B cell (primary cell): ENCODE measurements at regions not wholly inside any gene's neighbourhood (a gene's known extent, or its start where the extent isn't known, plus 50 kb on each side); places are given as distances from the start of the nearest gene placed in this dataset.

Experiments used
- ATAC-seq: fragments of 200-7000 bp; cut with Tn5 transposase; one replicate; pipeline ENCODE4 v1.10.0; 2021; ENCODE audit warnings: low read depth, mild to moderate bottlenecking, moderate number of reproducible peaks, moderate library complexity
- CTCF ChIA-PET: fragments of 350-600 bp; sonication (Branson Sonifier 250); formaldehyde crosslinking; loops from one replicate; lab custom pipeline; 2021; ENCODE audit warnings: antibody characterized with exemption, inconsistent platforms; lab: Charles Lee
- POLR2A ChIA-PET: fragments of 350-600 bp; sonication (Branson Sonifier 250); formaldehyde crosslinking; loops from one replicate; lab custom pipeline; 2021; ENCODE audit warnings: antibody characterized with exemption; lab: Charles Lee
- DNase-seq: peaks from one replicate; pipeline ENCODE4 v3.0.0; 2013
- H2AFZ ChIP-seq: 2 replicates; pipeline ENCODE4 v1.6.1; 2012; ENCODE audit warnings: mild to moderate bottlenecking, low read depth, low read length; ENCODE audit not compliant: insufficient read depth, poor library complexity, severe bottlenecking
- H3K27ac ChIP-seq, 2 donors: 1 replicate in 1 of 2; 2 replicates in 1 of 2; pipeline ENCODE4 v1.5.1; 2012 to 2013; ENCODE audit warnings: low read length in 2 of 2, mild to moderate bottlenecking in 2 of 2, moderate library complexity in 1 of 2
- H3K27me3 ChIP-seq, 4 experiments: fragments of 200-600 bp in 1 of 4; sonication (generic) in 1 of 4; replicated peaks in 1 of 4; 1 replicate in 2 of 4; 2 replicates in 2 of 4; pipeline versions ENCODE4 v1.6.1 to v1.7.0; 2013 to 2016; ENCODE audit warnings: low read length in 3 of 4, mild to moderate bottlenecking in 2 of 4, mixed read lengths in 1 of 4, moderate library complexity in 1 of 4; ENCODE audit not compliant: insufficient read depth in 4 of 4, control insufficient read depth in 3 of 4; ENCODE audit errors: control extremely low read depth in 1 of 4
- H3K36me3 ChIP-seq, 2 experiments: replicated peaks in 1 of 2; 1 replicate in 1 of 2; 2 replicates in 1 of 2; pipeline versions ENCODE4 v1.6.1 to v1.7.1; 2013; ENCODE audit warnings: low read length in 1 of 2; ENCODE audit not compliant: insufficient read depth in 2 of 2, control insufficient read depth in 1 of 2; ENCODE audit errors: control extremely low read depth in 1 of 2, extremely low read depth in 1 of 2
- H3K4me1 ChIP-seq, 2 donors: fragments of 200-600 bp in 1 of 2; sonication (generic) in 1 of 2; 1 replicate in 1 of 2; 2 replicates in 1 of 2; pipeline versions ENCODE4 v1.5.1 to v1.6.1; 2013 to 2017; ENCODE audit warnings: low read length in 2 of 2; ENCODE audit not compliant: control insufficient read depth in 2 of 2, insufficient read depth in 2 of 2
- H3K4me2 ChIP-seq: replicated peaks from 2 replicates; pipeline ENCODE3; 2012; ENCODE audit warnings: mild to moderate bottlenecking, low read depth, low read length; ENCODE audit not compliant: poor library complexity, severe bottlenecking
- H3K4me3 ChIP-seq, 5 experiments: fragments of 200-600 bp in 1 of 5; sonication (generic) in 1 of 5; 1 replicate in 3 of 5; 2 replicates in 2 of 5; pipeline versions ENCODE4 v1.5.1 to v1.7.0; 2011 to 2016; ENCODE audit warnings: low read length in 4 of 5, mild to moderate bottlenecking in 4 of 5, low read depth in 2 of 5, control low read depth in 1 of 5, moderate library complexity in 1 of 5; ENCODE audit not compliant: insufficient read depth in 1 of 5; ENCODE audit errors: control extremely low read depth in 1 of 5, extremely low read depth in 1 of 5
- H3K79me2 ChIP-seq: fragments of 200-600 bp; sonication (generic); one replicate; pipeline ENCODE4 v1.6.0; 2016; ENCODE audit warnings: low read length; ENCODE audit not compliant: control insufficient read depth, insufficient read depth
- H3K9ac ChIP-seq: fragments of 200-600 bp; sonication (generic); 2 replicates; pipeline ENCODE4 v1.6.1; 2017; ENCODE audit warnings: mild to moderate bottlenecking, low read length, moderate library complexity
- H3K9me3 ChIP-seq, 3 donors: one replicate each; pipeline versions ENCODE4 v1.6.1 to v1.7.1; 2013; ENCODE audit warnings: low read length in 2 of 3; ENCODE audit not compliant: control insufficient read depth in 2 of 3, insufficient read depth in 1 of 3; ENCODE audit errors: control extremely low read depth in 1 of 3
- H4K20me1 ChIP-seq: 2 replicates; pipeline ENCODE4 v1.6.0; 2012; ENCODE audit warnings: mild to moderate bottlenecking, low read length; ENCODE audit not compliant: insufficient read depth, control insufficient read depth, poor library complexity, severe bottlenecking
- H3K27ac Mint-ChIP-seq: one replicate; pipeline ENCODE4 v1.8.0; 2021; ENCODE audit warnings: mixed read lengths
- H3K27me3 Mint-ChIP-seq: one replicate; pipeline ENCODE4 v1.8.0; 2021; ENCODE audit warnings: mixed read lengths
- H3K4me1 Mint-ChIP-seq: one replicate; pipeline ENCODE4 v1.8.0; 2021; ENCODE audit warnings: mixed read lengths
- H3K4me3 Mint-ChIP-seq: one replicate; pipeline ENCODE4 v1.8.0; 2021; ENCODE audit warnings: mixed read lengths
- H3K9me3 Mint-ChIP-seq: one replicate; pipeline ENCODE4 v1.8.0; 2022; ENCODE audit warnings: mixed read lengths; ENCODE audit not compliant: insufficient read depth
- CTCF ChIP-seq: fragments of 200-600 bp; IDR thresholded peaks from one replicate; pipeline ENCODE4 v1.8.0; 2022; ENCODE audit warnings: antibody characterized with exemption, mild to moderate bottlenecking
- EZH2 ChIP-seq: IDR thresholded peaks from 2 replicates; pipeline ENCODE4 v1.6.1; 2012; ENCODE audit warnings: borderline replicate concordance, low read depth, mild to moderate bottlenecking, moderate library complexity, low read length; ENCODE audit not compliant: insufficient read depth, poor library complexity, severe bottlenecking
- WGBS: methylation state at CpG from one replicate; pipeline ENCODE4 v1.1.5; 2013; ENCODE audit warnings: missing lambda C conversion rate; ENCODE audit not compliant: insufficient coverage; 5-methylcytosine and 5-hydroxymethylcytosine counted together
- intact Hi-C: fragments of 100-400 bp; cut with micrococcal nuclease; formaldehyde crosslinking; loops from one replicate; pipeline ENCODE4 v1.10.0; 2022

DNA sequence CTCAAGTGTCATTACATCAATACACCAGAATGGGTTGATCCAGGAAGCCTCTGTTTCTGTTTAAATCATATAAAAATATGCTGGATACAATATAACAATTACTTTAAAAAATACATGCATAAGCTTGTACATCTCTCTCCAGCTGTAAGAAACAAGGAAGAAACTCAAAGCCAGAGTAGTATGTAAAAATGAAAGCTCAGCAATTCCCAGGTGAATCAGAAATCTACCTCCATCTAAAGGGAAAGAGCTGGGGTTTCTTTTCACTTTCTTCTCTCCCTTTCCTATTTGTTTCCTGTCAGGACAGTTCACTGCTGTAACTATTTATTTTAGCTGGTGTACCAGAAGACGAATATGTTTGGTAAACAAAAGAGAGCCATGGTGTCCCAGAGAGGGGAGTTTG, 301.0 kb upstream of the C1orf87 start:
- DNase-seq, result no peak
- Histone ChIP-seq H3K9me3 (peaks cover 0 to 5% (median 0%) of the 10 kb centered on the region in 3 donors), H2AFZ (no peak overlapping the region), H3K27ac (no peak overlapping the region), H3K36me3 (no peaks in the 10 kb centered on the region), H4K20me1 (no peaks in the 10 kb centered on the region), H3K4me2 (no peak overlapping the region), H3K9ac (no peak overlapping the region), H3K4me3 (no peak overlapping the region), H3K79me2 (no peaks in the 10 kb centered on the region), H3K27me3 (no peaks in the 10 kb centered on the region), H3K4me1 (no peaks in the 10 kb centered on the region)
- Mint-ChIP-seq H3K4me1 (no peaks in the 10 kb centered on the region), H3K9me3 (no peaks in the 10 kb centered on the region), H3K27me3 (no peaks in the 10 kb centered on the region), H3K4me3 (no peak overlapping the region), H3K27ac (no peak overlapping the region)
- intact Hi-C loops, result no loop called here
- 69% methylated on average over 1 of the region's 1 CpG for WGBS
- no peak for ATAC-seq
- POLR2A ChIA-PET, result no interaction called here
- CTCF ChIA-PET, result no interaction called here
- no peak for TF ChIP-seq CTCF
- TF ChIP-seq EZH2, result no peak

DNA sequence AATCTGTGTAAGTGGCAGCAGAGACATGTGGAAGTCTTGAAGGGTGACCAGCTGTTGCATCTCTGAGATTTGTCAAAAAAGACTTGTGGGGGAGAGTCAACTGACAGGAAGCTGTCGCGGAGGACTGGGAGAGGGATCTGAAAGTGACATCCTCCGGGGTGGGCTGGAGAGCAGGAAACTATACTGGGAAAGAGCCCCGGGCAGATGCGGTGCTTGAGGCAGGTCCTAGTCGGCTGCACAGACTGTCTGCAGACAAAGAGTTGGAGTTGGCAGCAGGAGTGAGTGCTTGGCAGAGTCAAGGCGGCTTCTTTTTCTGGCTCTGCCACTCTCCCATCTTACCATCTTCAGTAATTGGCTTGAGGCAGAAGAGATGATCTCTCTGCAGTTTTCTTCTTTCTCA, 294.0 kb upstream of the C1orf87 start:
- H3K27ac ChIP-seq, result no peak overlapping the region
- no peaks in the 10 kb centered on the region for H3K4me1 ChIP-seq
- no peak overlapping the region for H3K4me2 ChIP-seq
- no peak overlapping the region for H3K9ac ChIP-seq
- H3K27me3 ChIP-seq, result no peaks in the 10 kb centered on the region
- no peaks in the 10 kb centered on the region for H3K36me3 ChIP-seq
- H2AFZ ChIP-seq, result no peak overlapping the region
- H3K9me3 ChIP-seq, result peaks cover 0 to 8% (median 0%) of the 10 kb centered on the region in 3 donors
- no peak overlapping the region for H3K4me3 ChIP-seq
- no peak overlapping the region for H3K4me3 Mint-ChIP-seq
- DNase-seq (no peak), ATAC-seq (no peak)
- TF ChIP-seq CTCF (no peak), EZH2 (no peak)
- WGBS, result 48% methylated on average over 6 of the region's 7 CpGs
- H3K4me1 Mint-ChIP-seq, result no peaks in the 10 kb centered on the region
- H3K27ac Mint-ChIP-seq, result no peak overlapping the region
- H3K27me3 Mint-ChIP-seq, result no peaks in the 10 kb centered on the region
- no peaks in the 10 kb centered on the region for H4K20me1 ChIP-seq
- H3K9me3 Mint-ChIP-seq, result no peaks in the 10 kb centered on the region
- no peaks in the 10 kb centered on the region for H3K79me2 ChIP-seq
- ChIA-PET CTCF (no interaction called here), POLR2A (no interaction called here)
- intact Hi-C loops, result no loop called here
